NT2/D1 (cell line): ENCODE measurements at regions not wholly inside any gene's neighbourhood (a gene's known extent, or its start where the extent isn't known, plus 50 kb on each side); places are given as distances from the start of the nearest gene placed in this dataset.

ENCODE experiments used
- DNase-seq: peaks from one replicate; pipeline ENCODE4 v3.0.0-alpha.2; 2011; ENCODE audit warnings: low read depth, low spot score
- H3K27me3 ChIP-seq: 2 replicates; pipeline ENCODE4 v1.6.0; 2011; ENCODE audit warnings: mild to moderate bottlenecking; ENCODE audit not compliant: insufficient read length, insufficient read depth
- H3K36me3 ChIP-seq: 2 replicates; pipeline ENCODE4 v1.6.1; 2011; ENCODE audit warnings: mild to moderate bottlenecking, low read length, mixed read lengths; ENCODE audit not compliant: insufficient read depth, insufficient read length
- H3K4me1 ChIP-seq: 2 replicates; pipeline ENCODE4 v1.5.1; 2011; ENCODE audit not compliant: insufficient read depth, insufficient read length
- H3K4me3 ChIP-seq: 2 replicates; pipeline ENCODE4 v1.5.1; 2011; ENCODE audit warnings: low read depth; ENCODE audit not compliant: insufficient read length
- H3K9ac ChIP-seq: 2 replicates; pipeline ENCODE4 v1.6.0; 2011; ENCODE audit warnings: low read depth; ENCODE audit not compliant: insufficient read length
- H3K9me3 ChIP-seq: 2 replicates; pipeline ENCODE4 v1.5.1; 2011; ENCODE audit warnings: mild to moderate bottlenecking, low read length; ENCODE audit not compliant: insufficient read depth
- SUZ12 ChIP-seq: IDR thresholded peaks from 2 replicates; pipeline ENCODE4 v1.6.1; 2011; ENCODE audit not compliant: insufficient read length, insufficient read depth; ENCODE audit errors: extremely low read depth
- YY1 ChIP-seq: IDR thresholded peaks from 2 replicates; pipeline ENCODE4 v1.6.1; 2011; ENCODE audit not compliant: insufficient read length, insufficient read depth
- ZNF274 ChIP-seq: IDR thresholded peaks from 2 replicates; pipeline ENCODE4 v1.6.1; 2011; ENCODE audit warnings: mild to moderate bottlenecking, low read depth, low read length

DNA sequence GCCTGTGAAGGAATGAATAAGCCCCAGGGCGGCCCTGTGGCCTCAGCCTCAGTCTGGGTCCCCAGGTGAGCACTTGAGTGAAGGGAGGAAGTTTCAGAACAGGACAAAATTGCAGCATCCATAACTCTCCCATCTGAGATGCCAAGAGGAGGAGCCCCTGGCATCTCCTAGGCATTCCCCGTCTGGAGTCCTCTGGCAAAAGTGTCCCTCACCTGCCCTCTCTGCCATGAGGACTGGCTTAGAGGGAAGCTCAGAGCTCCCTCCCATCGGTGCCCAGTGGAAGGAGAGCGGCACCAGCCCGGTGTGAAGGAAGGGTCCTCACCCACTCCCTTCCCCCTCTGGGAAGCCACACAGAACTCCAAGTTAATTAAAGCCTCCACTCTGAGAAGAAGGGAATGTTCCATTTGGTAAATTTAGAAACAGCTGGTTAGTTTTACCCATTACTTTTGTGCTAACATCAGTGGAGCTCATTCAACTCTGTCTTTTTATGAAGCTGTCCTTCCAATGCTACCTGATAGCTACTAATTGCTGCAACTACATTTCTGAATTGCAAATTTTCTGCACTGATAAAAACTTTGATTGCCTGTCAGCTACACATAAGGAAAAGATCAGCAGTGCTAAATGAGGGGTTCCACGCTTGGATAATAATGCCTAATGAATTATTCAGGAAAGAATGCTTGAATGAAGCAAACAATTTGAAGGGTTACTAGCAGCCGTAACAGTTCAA lies 123.3 kb upstream of the RCN1 start:
- Histone ChIP-seq H3K4me1 (no peaks in the 10 kb centered on the region), H3K27me3 (no peaks in the 10 kb centered on the region), H3K9me3 (peaks cover 6% of the 10 kb centered on the region), H3K36me3 (no peaks in the 10 kb centered on the region), H3K4me3 (no peak overlapping the region), H3K9ac (no peak overlapping the region)
- DNase-seq = no peak
- no peak for TF ChIP-seq YY1
- no peak for TF ChIP-seq ZNF274
- TF ChIP-seq SUZ12 = no peak

- no peaks in the 10 kb centered on the region for H3K9me3 ChIP-seq
- no peak for DNase-seq
- H3K9ac ChIP-seq = no peak overlapping the region
- no peak overlapping the region for H3K4me3 ChIP-seq
- no peak for TF ChIP-seq SUZ12
- TF ChIP-seq YY1 = no peak
- no peaks in the 10 kb centered on the region for H3K36me3 ChIP-seq
- H3K27me3 ChIP-seq = no peaks in the 10 kb centered on the region
- no peaks in the 10 kb centered on the region for H3K4me1 ChIP-seq
Observed at GRCh38 chr11:31966846-31967245, 124.0 kb upstream of the RCN1 start.

GRCh38 chr11:31964181-31964580 lies 126.7 kb upstream of the RCN1 start:
- DNase-seq = no peak
- no peaks in the 10 kb centered on the region for H3K36me3 ChIP-seq
- TF ChIP-seq SUZ12 = no peak
- TF ChIP-seq ZNF274 = no peak
- no peak for TF ChIP-seq YY1
- H3K27me3 ChIP-seq = no peaks in the 10 kb centered on the region
- no peaks in the 10 kb centered on the region for H3K4me1 ChIP-seq
- H3K9me3 ChIP-seq = no peaks in the 10 kb centered on the region
- no peak overlapping the region for H3K9ac ChIP-seq
- no peak overlapping the region for H3K4me3 ChIP-seq

DNA sequence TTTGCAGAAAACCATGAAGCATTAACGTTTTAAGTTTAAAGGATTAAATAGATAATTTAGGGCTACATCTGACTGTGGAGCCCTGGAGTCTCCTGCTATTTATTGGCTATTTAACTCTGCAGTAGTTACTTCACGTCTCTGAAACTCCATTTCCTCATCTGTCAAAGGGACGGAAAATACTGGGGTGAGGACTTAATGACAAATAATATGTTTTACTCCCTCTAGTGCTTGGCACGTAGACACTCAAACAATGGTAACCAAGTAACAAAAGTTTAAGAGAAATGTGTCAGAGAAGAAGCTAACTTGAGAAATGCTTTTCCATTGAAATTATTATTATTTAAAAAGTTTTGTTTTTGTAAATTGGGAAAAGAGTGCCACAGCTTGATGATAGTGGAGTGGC lies 130.7 kb upstream of the RCN1 start:
- no peaks in the 10 kb centered on the region for H3K36me3 ChIP-seq
- H3K4me1 ChIP-seq = no peaks in the 10 kb centered on the region
- no peaks in the 10 kb centered on the region for H3K27me3 ChIP-seq
- H3K4me3 ChIP-seq = no peak overlapping the region
- no peak for TF ChIP-seq ZNF274
- TF ChIP-seq SUZ12 = no peak
- no peak for TF ChIP-seq YY1
- H3K9ac ChIP-seq = no peak overlapping the region
- DNase-seq = no peak
- H3K9me3 ChIP-seq = no peaks in the 10 kb centered on the region

DNA sequence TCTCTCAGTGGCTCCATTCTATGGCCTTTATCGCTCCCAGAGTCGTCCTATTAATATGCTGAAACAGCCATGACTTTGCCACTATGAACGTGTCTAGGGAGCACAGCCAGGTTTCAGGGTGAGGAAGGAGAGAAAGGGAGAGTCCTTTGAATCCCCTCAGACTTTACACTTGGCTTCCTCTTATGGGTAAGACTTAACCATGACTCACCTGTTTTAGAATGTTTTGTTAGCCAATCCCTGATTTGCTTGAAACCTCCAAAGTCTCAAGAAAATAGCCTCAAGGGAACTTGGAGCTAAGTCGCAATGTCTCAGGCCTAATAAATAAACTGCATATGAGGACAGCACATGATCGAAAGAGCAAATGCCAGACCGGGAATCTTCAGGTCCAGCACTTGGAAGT lies 131.2 kb upstream of the RCN1 start:
- DNase-seq = peak; percentile 9
- Histone ChIP-seq H3K4me3 (no peak overlapping the region), H3K9me3 (no peaks in the 10 kb centered on the region), H3K9ac (no peak overlapping the region), H3K36me3 (no peaks in the 10 kb centered on the region), H3K4me1 (no peaks in the 10 kb centered on the region), H3K27me3 (no peaks in the 10 kb centered on the region)
- TF ChIP-seq SUZ12 = no peak
- no peak for TF ChIP-seq ZNF274
- TF ChIP-seq YY1 = no peak

DNA sequence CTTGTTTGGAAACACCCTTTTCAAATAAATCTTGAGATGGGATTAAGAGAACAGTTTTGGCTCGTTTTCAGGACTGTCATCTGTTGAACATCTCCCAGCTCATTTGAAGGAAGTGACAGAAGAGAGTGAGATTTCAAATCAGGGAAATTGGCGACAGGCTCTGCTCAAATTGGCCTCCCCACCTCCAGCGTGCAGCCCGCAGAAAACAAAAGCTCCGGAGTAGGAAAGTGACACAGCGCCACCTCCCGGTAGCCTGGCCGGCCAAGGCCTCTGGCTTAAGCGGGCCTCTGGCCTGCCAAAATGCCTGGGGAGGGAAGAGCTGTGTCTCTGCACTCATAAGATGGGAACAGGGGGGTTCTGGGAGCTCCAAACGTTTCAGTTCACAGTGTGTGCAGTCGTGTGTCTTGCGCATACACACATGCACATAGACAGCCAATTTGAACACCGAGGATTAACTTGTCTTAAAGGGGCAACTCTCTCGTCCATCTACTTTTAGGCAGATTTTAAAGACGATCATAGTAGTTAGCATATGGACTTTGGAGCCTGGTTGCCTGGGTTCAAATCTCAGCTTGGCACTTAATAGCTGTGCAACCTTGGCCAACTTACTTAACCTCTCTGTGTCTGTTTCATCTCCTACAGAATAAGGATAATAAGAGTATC lies 132.7 kb upstream of the RCN1 start:
- Histone ChIP-seq H3K4me3 (no peak overlapping the region), H3K4me1 (no peaks in the 10 kb centered on the region), H3K27me3 (no peaks in the 10 kb centered on the region), H3K9ac (no peak overlapping the region), H3K9me3 (no peaks in the 10 kb centered on the region), H3K36me3 (no peaks in the 10 kb centered on the region)
- TF ChIP-seq SUZ12 (no peak), YY1 (no peak), ZNF274 (no peak)
- peak; percentile 35 for DNase-seq

DNA sequence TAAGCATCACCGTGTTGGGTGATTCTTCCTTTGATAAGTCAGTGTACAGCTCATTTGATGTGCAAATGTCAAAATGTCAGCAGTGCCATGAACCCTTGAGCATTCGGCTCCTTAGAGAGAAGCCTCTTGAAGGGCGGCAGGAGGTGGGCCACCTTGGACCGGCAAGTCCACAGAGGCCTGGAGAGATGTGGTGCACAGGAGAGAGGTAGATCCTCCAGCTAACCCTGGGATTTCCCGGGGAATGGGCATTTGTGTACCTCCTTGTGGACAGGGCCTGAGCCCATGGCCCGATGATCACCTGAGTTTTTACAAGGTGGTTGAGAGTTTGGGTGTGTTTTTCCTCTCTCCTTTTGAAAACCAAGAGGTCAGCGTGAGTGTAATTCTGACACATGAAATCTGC lies 133.2 kb upstream of the RCN1 start:
- Histone ChIP-seq H3K36me3 (no peaks in the 10 kb centered on the region), H3K9ac (no peak overlapping the region), H3K4me1 (no peaks in the 10 kb centered on the region), H3K4me3 (no peak overlapping the region), H3K9me3 (no peaks in the 10 kb centered on the region), H3K27me3 (no peaks in the 10 kb centered on the region)
- DNase-seq = no peak
- TF ChIP-seq SUZ12 (no peak), YY1 (no peak), ZNF274 (no peak)
